ENCODE measurements at regions not wholly inside any gene's neighbourhood (a gene's known extent, or its start where the extent isn't known, plus 50 kb on each side); places are given as distances from the start of the nearest gene placed in this dataset.
"Not testable (repeated sequence)": the region's sequence is repeated elsewhere in the genome, so short reads cannot be mapped to it uniquely, and the experiment has no call there.

DNA sequence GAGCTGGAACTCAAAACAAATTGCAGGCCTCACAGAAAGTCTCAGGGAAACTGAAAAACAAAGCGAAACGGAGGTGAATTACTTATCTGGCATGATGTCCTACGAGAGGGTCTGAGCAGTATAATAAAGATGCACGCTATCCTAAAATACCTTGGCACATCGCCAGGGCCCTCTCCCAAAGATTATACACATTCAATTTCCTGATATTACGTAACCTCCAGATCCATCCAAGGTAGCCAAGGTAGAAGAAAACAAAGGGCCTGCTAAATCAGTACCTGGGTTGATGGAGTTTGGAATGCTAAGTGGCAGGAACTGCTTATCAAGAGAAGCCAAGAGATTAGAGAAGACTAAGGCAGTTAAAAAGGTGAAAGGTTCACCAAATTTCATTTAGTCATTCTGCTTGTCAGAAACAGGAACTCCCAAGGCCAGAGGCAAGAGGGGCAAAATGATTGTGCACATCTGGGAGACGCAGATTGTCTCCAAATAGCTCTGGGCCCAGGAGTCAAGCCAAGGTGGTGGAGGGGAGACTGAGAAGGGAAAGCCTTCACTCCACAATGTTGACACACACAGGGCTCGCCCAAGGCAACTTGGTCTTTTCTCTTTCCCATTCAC is 236.8 kb upstream of the ATP5MC3 start:
- Histone ChIP-seq H3K4me3 (ENCODE audit: control insufficient read depth in 1 of 7, extremely low read depth in 1 of 7, insufficient read depth in 4 of 7, low read depth in 2 of 7, low read length in 6 of 7) (no peak overlapping the region), H3K27me3 (replicated peaks in 2 of 5; ENCODE audit: control insufficient read depth in 4 of 5, insufficient read depth in 5 of 5, low read length in 4 of 5) (no peaks in the 10 kb centered on the region), H3K36me3 (ENCODE audit: control insufficient read depth in 4 of 4, insufficient read depth in 4 of 4, low read length in 3 of 4) (no peaks in the 10 kb centered on the region), H3K9me3 (ENCODE audit: control extremely low read depth in 1 of 5, control insufficient read depth in 4 of 5, insufficient read depth in 2 of 5, low read depth in 1 of 5, low read length in 4 of 5) (no peaks in the 10 kb centered on the region), H3K27ac (ENCODE audit: insufficient read depth in 1 of 2, low read depth in 1 of 2, low read length in 2 of 2, poor library complexity in 1 of 2, severe bottlenecking in 2 of 2) (no peak overlapping the region), H3K4me1 (ENCODE audit: control extremely low read depth in 1 of 4, control insufficient read depth in 4 of 4, insufficient read depth in 4 of 4, low read length in 3 of 4) (peaks cover 0 to 12% (median 6%) of the 10 kb centered on the region in 4 experiments)
- CTCF ChIA-PET, result no interaction called here
- WGBS (ENCODE audit: insufficient coverage), result 61% methylated on average over 5 of the region's 8 CpGs
- DNase-seq, result peak; percentile 58 to 94 (median 89)
- POLR2A ChIA-PET, result no interaction called here

- Histone ChIP-seq H3K27me3 (replicated peaks in 2 of 5; ENCODE audit: control insufficient read depth in 4 of 5, insufficient read depth in 5 of 5, low read length in 4 of 5) (no peaks in the 10 kb centered on the region), H3K27ac (ENCODE audit: insufficient read depth in 1 of 2, low read depth in 1 of 2, low read length in 2 of 2, poor library complexity in 1 of 2, severe bottlenecking in 2 of 2) (no peak overlapping the region), H3K9me3 (ENCODE audit: control extremely low read depth in 1 of 5, control insufficient read depth in 4 of 5, insufficient read depth in 2 of 5, low read depth in 1 of 5, low read length in 4 of 5) (no peaks in the 10 kb centered on the region), H3K4me3 (ENCODE audit: control insufficient read depth in 1 of 7, extremely low read depth in 1 of 7, insufficient read depth in 4 of 7, low read depth in 2 of 7, low read length in 6 of 7) (no peak overlapping the region), H3K36me3 (ENCODE audit: control insufficient read depth in 4 of 4, insufficient read depth in 4 of 4, low read length in 3 of 4) (no peaks in the 10 kb centered on the region), H3K4me1 (ENCODE audit: control extremely low read depth in 1 of 4, control insufficient read depth in 4 of 4, insufficient read depth in 4 of 4, low read length in 3 of 4) (peaks cover 0 to 12% (median 6%) of the 10 kb centered on the region in 4 experiments)
- 50% methylated on average over 2 of the region's 3 CpGs for WGBS (ENCODE audit: insufficient coverage)
- DNase-seq, result peak; percentile 24 to 58 (median 58)
- ChIA-PET CTCF (interaction anchor here (0.7 to 1.3 kb wide), 7 partner anchors 9 to 683 kb away, joined by 3 to 4 read pairs (median 3); no protein-coding TSS in a partner anchor), POLR2A (interaction anchor here (0.6 kb wide), 1 partner anchor 97 kb away, joined by 3 read pairs; no protein-coding TSS in a partner anchor)
Measured at GRCh38 chr2:175414882-175415487, 233.5 kb upstream of the ATP5MC3 start.

DNA sequence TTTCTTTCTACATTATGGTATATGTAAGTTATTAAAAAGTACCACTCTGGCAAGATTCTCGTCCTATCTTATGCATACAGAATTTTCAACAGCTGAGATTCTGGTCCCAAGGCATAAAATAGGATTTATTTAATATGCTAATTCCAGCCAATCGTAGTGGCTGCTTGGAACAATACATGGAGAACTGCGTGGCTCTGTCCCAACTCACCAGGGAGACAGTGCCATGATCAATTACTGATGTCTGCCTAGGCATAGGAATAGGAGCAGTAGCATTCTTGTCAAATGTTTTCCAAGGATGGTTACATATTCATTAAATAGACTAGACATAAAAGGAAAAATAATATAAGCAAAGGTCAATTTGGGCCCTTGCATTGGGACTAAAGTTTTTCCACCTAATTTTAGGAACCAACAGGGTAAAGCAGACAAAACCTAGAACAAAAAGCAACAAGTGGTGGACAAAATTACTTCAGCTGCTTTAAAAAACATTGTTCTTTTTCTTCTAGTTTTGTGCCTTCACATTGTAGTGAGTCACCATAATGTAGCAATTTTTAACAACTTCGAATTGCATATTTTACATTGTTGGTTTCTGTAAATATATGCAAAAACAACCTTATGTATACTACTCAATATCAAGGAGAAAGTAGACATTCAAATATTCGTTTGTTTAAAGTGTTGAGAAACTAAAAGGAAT is 232.8 kb upstream of the ATP5MC3 start:
- no peak for DNase-seq
- WGBS (ENCODE audit: insufficient coverage), result 83% methylated on average over 2 of the region's 5 CpGs
- Histone ChIP-seq H3K9me3 (ENCODE audit: control extremely low read depth in 1 of 5, control insufficient read depth in 4 of 5, insufficient read depth in 2 of 5, low read depth in 1 of 5, low read length in 4 of 5) (no peaks in the 10 kb centered on the region), H3K27ac (ENCODE audit: insufficient read depth in 1 of 2, low read depth in 1 of 2, low read length in 2 of 2, poor library complexity in 1 of 2, severe bottlenecking in 2 of 2) (no peak overlapping the region), H3K4me1 (ENCODE audit: control extremely low read depth in 1 of 4, control insufficient read depth in 4 of 4, insufficient read depth in 4 of 4, low read length in 3 of 4) (peaks cover 0 to 12% (median 6%) of the 10 kb centered on the region in 4 experiments), H3K36me3 (ENCODE audit: control insufficient read depth in 4 of 4, insufficient read depth in 4 of 4, low read length in 3 of 4) (no peaks in the 10 kb centered on the region), H3K4me3 (ENCODE audit: control insufficient read depth in 1 of 7, extremely low read depth in 1 of 7, insufficient read depth in 4 of 7, low read depth in 2 of 7, low read length in 6 of 7) (no peak overlapping the region), H3K27me3 (replicated peaks in 2 of 5; ENCODE audit: control insufficient read depth in 4 of 5, insufficient read depth in 5 of 5, low read length in 4 of 5) (no peaks in the 10 kb centered on the region)
- ChIA-PET CTCF (interaction anchor here (1.0 to 1.2 kb wide), 2 partner anchors 9 to 684 kb away, joined by 3 read pairs; no protein-coding TSS in a partner anchor), POLR2A (no interaction called here)

DNA sequence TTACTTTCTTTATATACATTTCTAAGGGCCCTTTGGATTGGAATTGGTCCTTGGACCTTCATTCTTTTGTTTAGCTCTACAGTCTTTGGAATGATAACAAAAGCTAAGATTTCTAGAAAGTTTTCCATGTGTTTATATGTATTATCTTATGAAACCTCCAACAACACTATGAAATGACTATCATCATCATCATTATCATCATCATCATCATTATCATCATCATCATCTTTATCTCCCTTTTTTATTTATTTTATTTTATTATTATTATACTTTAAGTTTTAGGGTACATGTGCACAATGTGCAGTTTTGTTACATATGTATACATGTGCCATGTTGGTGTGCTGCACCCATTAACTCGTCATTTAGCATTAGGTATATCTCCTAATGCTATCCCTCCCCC is 229.4 kb upstream of the ATP5MC3 start:
- POLR2A ChIA-PET; H3K27me3 ChIP-seq (replicated peaks in 2 of 5; ENCODE audit: control insufficient read depth in 4 of 5, insufficient read depth in 5 of 5, low read length in 4 of 5): not testable (repeated sequence)
- no CpG with 5 or more reads among the region's 1 CpG for WGBS (ENCODE audit: insufficient coverage)

DNA sequence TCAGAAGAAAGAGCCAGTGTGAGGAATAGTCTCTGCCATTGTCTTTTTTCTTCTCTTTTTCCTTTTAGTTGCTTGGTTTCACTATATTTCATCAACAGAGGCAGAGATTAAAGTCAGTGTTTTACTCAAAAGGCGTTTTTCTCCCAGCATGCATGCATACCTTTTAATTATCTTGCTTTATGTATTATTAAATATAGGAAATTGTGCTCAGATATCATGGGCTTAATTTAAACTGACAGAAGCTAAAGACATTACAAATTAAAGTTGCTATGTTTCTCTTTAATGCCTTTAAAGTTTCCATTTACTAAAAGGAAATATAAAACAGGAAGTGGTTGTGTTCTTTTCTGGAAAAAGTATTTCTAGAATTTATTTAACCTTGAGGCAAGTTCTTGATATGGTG is 223.3 kb upstream of the ATP5MC3 start:
- no peaks in the 10 kb centered on the region for H3K9me3 ChIP-seq (ENCODE audit: control extremely low read depth in 1 of 5, control insufficient read depth in 4 of 5, insufficient read depth in 2 of 5, low read depth in 1 of 5, low read length in 4 of 5)
- no peak overlapping the region for H3K4me3 ChIP-seq (ENCODE audit: control insufficient read depth in 1 of 7, extremely low read depth in 1 of 7, insufficient read depth in 4 of 7, low read depth in 2 of 7, low read length in 6 of 7)
- peaks cover 0 to 8% (median 0%) of the 10 kb centered on the region in 4 experiments for H3K4me1 ChIP-seq (ENCODE audit: control extremely low read depth in 1 of 4, control insufficient read depth in 4 of 4, insufficient read depth in 4 of 4, low read length in 3 of 4)
- no peaks in the 10 kb centered on the region for H3K27me3 ChIP-seq (replicated peaks in 2 of 5; ENCODE audit: control insufficient read depth in 4 of 5, insufficient read depth in 5 of 5, low read length in 4 of 5)
- ChIA-PET CTCF (no interaction called here), POLR2A (no interaction called here)
- no CpG with 5 or more reads among the region's 1 CpG for WGBS (ENCODE audit: insufficient coverage)
- no peaks in the 10 kb centered on the region for H3K36me3 ChIP-seq (ENCODE audit: control insufficient read depth in 4 of 4, insufficient read depth in 4 of 4, low read length in 3 of 4)
- H3K27ac ChIP-seq (ENCODE audit: insufficient read depth in 1 of 2, low read depth in 1 of 2, low read length in 2 of 2, poor library complexity in 1 of 2, severe bottlenecking in 2 of 2), result no peak overlapping the region
- peak in 1 of 3 donors; percentile 4 for DNase-seq

More for the DNA sequence above, 229.4 kb upstream of the ATP5MC3 start:
- H3K9me3 ChIP-seq (ENCODE audit: control extremely low read depth in 1 of 5, control insufficient read depth in 4 of 5, insufficient read depth in 2 of 5, low read depth in 1 of 5, low read length in 4 of 5); H3K36me3 ChIP-seq (ENCODE audit: control insufficient read depth in 4 of 4, insufficient read depth in 4 of 4, low read length in 3 of 4); H3K4me1 ChIP-seq (ENCODE audit: control extremely low read depth in 1 of 4, control insufficient read depth in 4 of 4, insufficient read depth in 4 of 4, low read length in 3 of 4); DNase-seq; H3K27ac ChIP-seq (ENCODE audit: insufficient read depth in 1 of 2, low read depth in 1 of 2, low read length in 2 of 2, poor library complexity in 1 of 2, severe bottlenecking in 2 of 2); H3K4me3 ChIP-seq (ENCODE audit: control insufficient read depth in 1 of 7, extremely low read depth in 1 of 7, insufficient read depth in 4 of 7, low read depth in 2 of 7, low read length in 6 of 7); CTCF ChIA-PET: not testable (repeated sequence)

DNA sequence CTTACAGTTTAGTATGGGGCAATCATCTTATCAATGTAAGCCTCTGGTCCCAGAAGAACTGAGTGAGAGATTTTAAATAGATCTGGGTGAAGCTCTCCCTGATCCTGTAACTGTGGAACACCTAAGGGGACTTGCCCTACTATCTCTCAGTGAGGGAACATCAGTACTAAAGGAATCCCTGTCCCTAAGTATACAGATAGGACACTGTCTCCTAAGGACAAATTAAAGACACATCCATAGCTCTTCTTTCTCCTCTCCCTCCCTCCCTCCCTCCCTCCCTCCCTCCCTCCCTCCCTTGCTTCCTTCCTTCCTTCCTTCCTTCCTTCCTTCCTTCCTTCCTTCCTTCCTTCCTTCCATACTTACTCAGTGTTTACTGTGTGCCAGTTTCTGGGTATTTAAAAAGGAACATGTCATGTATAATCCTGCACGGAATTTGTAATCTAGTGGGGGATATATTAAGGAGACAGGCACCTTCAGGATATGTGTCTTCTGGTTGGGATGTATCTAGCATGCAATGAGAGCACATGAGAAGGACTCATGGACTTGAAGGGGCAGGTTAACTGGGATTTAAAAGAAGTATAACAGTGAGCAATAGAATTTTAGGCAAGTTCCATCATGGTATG is 222.2 kb upstream of the ATP5MC3 start:
- POLR2A ChIA-PET, result no interaction called here
- 100% methylated on average over 1 of the region's 1 CpG for WGBS (ENCODE audit: insufficient coverage)
- no peaks in the 10 kb centered on the region for H3K27me3 ChIP-seq (replicated peaks in 2 of 5; ENCODE audit: control insufficient read depth in 4 of 5, insufficient read depth in 5 of 5, low read length in 4 of 5)
- peaks cover 0 to 8% (median 0%) of the 10 kb centered on the region in 4 experiments for H3K4me1 ChIP-seq (ENCODE audit: control extremely low read depth in 1 of 4, control insufficient read depth in 4 of 4, insufficient read depth in 4 of 4, low read length in 3 of 4)
- CTCF ChIA-PET, result interaction anchor here (0.6 kb wide), 1 partner anchor 110 kb away, joined by 3 read pairs; no protein-coding TSS in a partner anchor
- no peak overlapping the region for H3K27ac ChIP-seq (ENCODE audit: insufficient read depth in 1 of 2, low read depth in 1 of 2, low read length in 2 of 2, poor library complexity in 1 of 2, severe bottlenecking in 2 of 2)
- H3K4me3 ChIP-seq (ENCODE audit: control insufficient read depth in 1 of 7, extremely low read depth in 1 of 7, insufficient read depth in 4 of 7, low read depth in 2 of 7, low read length in 6 of 7), result no peak overlapping the region
- H3K9me3 ChIP-seq (ENCODE audit: control extremely low read depth in 1 of 5, control insufficient read depth in 4 of 5, insufficient read depth in 2 of 5, low read depth in 1 of 5, low read length in 4 of 5), result no peaks in the 10 kb centered on the region
- DNase-seq, result no peak
- H3K36me3 ChIP-seq (ENCODE audit: control insufficient read depth in 4 of 4, insufficient read depth in 4 of 4, low read length in 3 of 4), result no peaks in the 10 kb centered on the region
